HEK293T (cell line): ENCODE measurements at regions not wholly inside any gene's neighbourhood (a gene's known extent, or its start where the extent isn't known, plus 50 kb on each side); places are given as distances from the start of the nearest gene placed in this dataset.

Experiments used
- CTCF ChIA-PET: fragments of 350-600 bp; formaldehyde crosslinking; extraction: SDS; loops from one replicate; lab custom pipeline; 2021; ENCODE audit warnings: antibody characterized with exemption, inconsistent platforms; lab: Yijun Ruan, JAX
- POLR2A ChIA-PET: fragments of 350-600 bp; formaldehyde crosslinking; extraction: SDS; loops from one replicate; lab custom pipeline; 2020; ENCODE audit warnings: antibody characterized with exemption, inconsistent platforms; lab: Yijun Ruan, JAX
- DNase-seq: peaks from one replicate; pipeline ENCODE4 v3.0.0; 2012; ENCODE audit warnings: mixed read lengths; ENCODE audit errors: extremely low spot score
- ARNT ChIP-seq: fragments of 450-650 bp; IDR thresholded peaks from 2 replicates; pipeline ENCODE4 v1.6.1; 2017; ENCODE audit warnings: mild to moderate bottlenecking
- BHLHE40 ChIP-seq: fragments of 450-650 bp; IDR thresholded peaks from 2 replicates; pipeline ENCODE4 v1.6.1; 2016; ENCODE audit warnings: mild to moderate bottlenecking, moderate library complexity, borderline replicate concordance
- CTBP1 ChIP-seq: fragments of 450-650 bp; IDR thresholded peaks from 2 replicates; pipeline ENCODE4 v1.6.1; 2016; ENCODE audit warnings: borderline replicate concordance
- ELF4 ChIP-seq: fragments of 450-650 bp; IDR thresholded peaks from 2 replicates; pipeline ENCODE4 v1.6.1; 2017; ENCODE audit warnings: antibody characterized with exemption
- FOXA1 ChIP-seq: fragments of 450-650 bp; IDR thresholded peaks from 2 replicates; pipeline ENCODE4 v1.6.1; 2016; ENCODE audit warnings: mild to moderate bottlenecking
- FOXK2 ChIP-seq: fragments of 450-650 bp; IDR thresholded peaks from 2 replicates; pipeline ENCODE4 v1.6.1; 2016; ENCODE audit warnings: mild to moderate bottlenecking
- FOXM1 ChIP-seq: fragments of 450-650 bp; IDR thresholded peaks from 2 replicates; pipeline ENCODE4 v1.6.1; 2017; ENCODE audit warnings: mild to moderate bottlenecking, borderline replicate concordance
- HDGF ChIP-seq: fragments of 450-650 bp; IDR thresholded peaks from 2 replicates; pipeline ENCODE4 v1.6.1; 2017; ENCODE audit warnings: antibody characterized with exemption, borderline replicate concordance
- L3MBTL2 ChIP-seq: fragments of 450-650 bp; conservative IDR thresholded peaks from 2 replicates; pipeline ENCODE4 v1.6.1; 2016; ENCODE audit warnings: mild to moderate bottlenecking
- LEF1 ChIP-seq: fragments of 450-650 bp; IDR thresholded peaks from 2 replicates; pipeline ENCODE4 v1.6.1; 2017; ENCODE audit warnings: mild to moderate bottlenecking, borderline replicate concordance
- NFRKB ChIP-seq: fragments of 450-650 bp; IDR thresholded peaks from 2 replicates; pipeline ENCODE4 v1.6.1; 2016; ENCODE audit warnings: mild to moderate bottlenecking, moderate library complexity
- PKNOX1 ChIP-seq: fragments of 450-650 bp; IDR thresholded peaks from 2 replicates; pipeline ENCODE4 v1.6.1; 2016
- SP1 ChIP-seq: fragments of 450-650 bp; IDR thresholded peaks from 2 replicates; pipeline ENCODE4 v1.6.1; 2017
- SUZ12 ChIP-seq: fragments of 450-650 bp; IDR thresholded peaks from 2 replicates; pipeline ENCODE4 v1.6.1; 2016; ENCODE audit warnings: mild to moderate bottlenecking
- TARDBP ChIP-seq: fragments of 450-650 bp; IDR thresholded peaks from 2 replicates; pipeline ENCODE4 v1.6.1; 2016
- ZNF384 ChIP-seq: fragments of 450-650 bp; IDR thresholded peaks from 2 replicates; pipeline ENCODE4 v1.6.1; 2016

- POLR2A ChIA-PET, result no interaction called here
- TF ChIP-seq NFRKB (no peak), TARDBP (no peak), FOXA1 (no peak), SP1 (no peak), BHLHE40 (no peak), L3MBTL2 (no peak)
- DNase-seq, result no peak
- CTCF ChIA-PET, result interaction anchor here (1.2 kb wide), 1 partner anchor 17 kb away, joined by 3 read pairs; no protein-coding TSS in a partner anchor
These were observed 128.8 kb upstream of the DYRK2 start for GRCh38 chr12:67519484-67520433.

DNA sequence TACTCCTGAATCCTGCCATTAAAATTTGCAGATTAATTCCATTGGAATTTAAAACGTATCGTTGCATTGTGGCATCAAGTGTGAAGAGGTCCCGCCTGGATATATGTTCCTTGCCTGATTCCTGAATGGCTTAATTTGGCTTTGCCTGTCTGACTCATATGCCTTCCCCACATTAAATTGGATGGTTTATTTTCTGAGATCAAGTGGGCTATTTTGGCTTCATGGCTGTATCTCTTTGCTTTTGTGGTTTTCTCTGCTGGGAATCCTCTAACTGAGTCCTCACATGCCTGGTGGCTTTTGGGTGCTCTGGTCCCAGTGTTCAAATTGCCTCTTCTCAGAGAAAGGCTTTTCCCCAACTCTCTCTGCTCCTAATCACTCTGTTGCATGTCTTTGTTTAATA lies 127.9 kb upstream of the DYRK2 start:
- CTCF ChIA-PET, result no interaction called here
- TF ChIP-seq ELF4 (no peak), SP1 (no peak), ARNT (no peak), ZNF384 (no peak), PKNOX1 (no peak), BHLHE40 (no peak), FOXA1 (no peak), CTBP1 (no peak), FOXK2 (no peak), FOXM1 (no peak), NFRKB (no peak), L3MBTL2 (no peak), SUZ12 (no peak), LEF1 (no peak), TARDBP (no peak), HDGF (no peak)
- POLR2A ChIA-PET, result no interaction called here
- no peak for DNase-seq

DNA sequence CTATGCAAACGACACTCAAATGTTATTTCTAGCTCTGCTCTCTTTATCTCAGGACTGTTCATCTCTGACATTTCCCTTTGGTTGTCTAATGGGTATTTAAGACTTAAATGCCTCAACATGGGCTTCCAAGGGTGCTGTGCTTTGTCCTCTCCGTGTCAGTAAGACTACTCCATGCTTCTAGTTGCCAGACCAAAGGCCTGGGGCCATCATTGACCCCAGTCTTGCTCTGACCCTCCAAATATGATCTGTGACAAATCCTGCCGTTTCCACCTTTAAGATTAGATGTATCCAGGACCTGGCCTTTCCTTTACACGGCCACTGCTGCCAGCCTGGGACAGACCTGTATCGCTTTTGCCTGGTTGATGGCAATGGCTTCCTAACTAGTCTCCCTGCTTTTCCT lies 126.3 kb upstream of the DYRK2 start:
- ChIA-PET POLR2A (no interaction called here), CTCF (no interaction called here)
- no peak for DNase-seq
- TF ChIP-seq FOXK2 (no peak), L3MBTL2 (no peak), ARNT (no peak), ELF4 (no peak), FOXA1 (no peak), FOXM1 (no peak), CTBP1 (no peak), LEF1 (no peak), SP1 (no peak), SUZ12 (no peak), HDGF (no peak), PKNOX1 (no peak), ZNF384 (no peak), NFRKB (no peak), TARDBP (no peak), BHLHE40 (no peak)

DNA sequence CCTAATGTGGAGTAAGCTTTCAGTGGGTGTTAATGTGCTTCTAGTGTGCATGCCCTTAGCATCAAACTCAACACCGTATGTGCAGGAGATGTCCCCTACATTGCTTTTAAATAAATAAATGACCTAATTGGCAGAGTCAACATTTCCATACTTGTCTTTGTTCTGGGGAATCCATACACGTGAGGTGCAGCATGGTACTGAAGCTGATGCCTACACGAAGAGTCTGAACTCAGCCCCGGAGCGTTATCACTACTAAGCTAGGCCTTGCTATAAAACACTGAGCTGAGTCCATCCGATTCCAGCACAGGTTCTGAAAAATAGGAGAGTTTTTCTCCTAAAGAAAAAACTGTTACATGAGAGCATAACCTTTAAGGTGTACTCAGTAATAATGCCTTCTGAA lies 125.0 kb upstream of the DYRK2 start:
- no peak for DNase-seq
- CTCF ChIA-PET, result no interaction called here
- TF ChIP-seq CTBP1, result no peak
- no peak for TF ChIP-seq L3MBTL2
- no peak for TF ChIP-seq FOXM1
- no peak for TF ChIP-seq FOXA1
- no peak for TF ChIP-seq PKNOX1
- TF ChIP-seq ELF4, result no peak
- no peak for TF ChIP-seq SUZ12
- TF ChIP-seq ZNF384, result no peak
- TF ChIP-seq ARNT, result no peak
- TF ChIP-seq LEF1, result no peak
- POLR2A ChIA-PET, result no interaction called here

GRCh38 chr12:67524861-67525616 lies 123.5 kb upstream of the DYRK2 start:
- TF ChIP-seq FOXA1 (no peak), ELF4 (no peak), FOXK2 (no peak), PKNOX1 (no peak), SP1 (no peak), BHLHE40 (no peak), SUZ12 (no peak), CTBP1 (no peak), NFRKB (no peak), FOXM1 (no peak), ZNF384 (no peak), ARNT (no peak), HDGF (no peak), TARDBP (no peak), LEF1 (no peak), L3MBTL2 (no peak)
- ChIA-PET POLR2A (no interaction called here), CTCF (interaction anchor here (0.7 kb wide), 1 partner anchor 45 kb away, joined by 3 read pairs; no protein-coding TSS in a partner anchor)
- DNase-seq, result no peak
